ENCODE measurements at regions not wholly inside any gene's neighbourhood (a gene's known extent, or its start where the extent isn't known, plus 50 kb on each side); places are given as distances from the start of the nearest gene placed in this dataset.

DNA sequence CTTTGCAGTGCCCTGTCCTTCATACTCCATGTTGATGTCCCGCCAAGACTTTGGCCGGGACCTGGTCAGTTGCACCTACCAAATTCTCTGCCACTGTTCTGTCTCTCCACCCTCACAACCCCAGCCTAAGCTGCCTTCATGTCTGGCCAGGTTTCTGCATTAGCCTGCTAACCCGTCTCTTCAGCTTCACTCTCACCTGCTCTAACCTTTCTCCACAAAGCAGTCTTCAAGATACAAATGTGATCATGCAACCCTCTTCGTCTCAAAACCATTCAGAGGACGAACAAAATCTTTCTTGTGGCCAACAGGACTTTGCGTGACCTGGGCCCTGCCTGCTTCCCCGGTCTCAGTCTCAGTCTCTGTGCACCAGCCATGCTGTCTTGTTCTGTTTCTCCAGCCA, 148.2 kb downstream of the WSCD1 start:
- TF ChIP-seq, protein P1, sequence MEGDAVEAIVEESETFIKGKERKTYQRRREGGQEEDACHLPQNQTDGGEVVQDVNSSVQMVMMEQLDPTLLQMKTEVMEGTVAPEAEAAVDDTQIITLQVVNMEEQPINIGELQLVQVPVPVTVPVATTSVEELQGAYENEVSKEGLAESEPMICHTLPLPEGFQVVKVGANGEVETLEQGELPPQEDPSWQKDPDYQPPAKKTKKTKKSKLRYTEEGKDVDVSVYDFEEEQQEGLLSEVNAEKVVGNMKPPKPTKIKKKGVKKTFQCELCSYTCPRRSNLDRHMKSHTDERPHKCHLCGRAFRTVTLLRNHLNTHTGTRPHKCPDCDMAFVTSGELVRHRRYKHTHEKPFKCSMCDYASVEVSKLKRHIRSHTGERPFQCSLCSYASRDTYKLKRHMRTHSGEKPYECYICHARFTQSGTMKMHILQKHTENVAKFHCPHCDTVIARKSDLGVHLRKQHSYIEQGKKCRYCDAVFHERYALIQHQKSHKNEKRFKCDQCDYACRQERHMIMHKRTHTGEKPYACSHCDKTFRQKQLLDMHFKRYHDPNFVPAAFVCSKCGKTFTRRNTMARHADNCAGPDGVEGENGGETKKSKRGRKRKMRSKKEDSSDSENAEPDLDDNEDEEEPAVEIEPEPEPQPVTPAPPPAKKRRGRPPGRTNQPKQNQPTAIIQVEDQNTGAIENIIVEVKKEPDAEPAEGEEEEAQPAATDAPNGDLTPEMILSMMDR (IDR thresholded peaks at IDR 0.05), result no peak
- TF ChIP-seq POLR2A (IDR thresholded peaks at IDR 0.05), result no peak

All from body of pancreas (tissue), 4 donors.